GM13977 (cell line): ENCODE measurements at regions not wholly inside any gene's neighbourhood (a gene's known extent, or its start where the extent isn't known, plus 50 kb on each side); places are given as distances from the start of the nearest gene placed in this dataset.

ENCODE experiments used
- DNase-seq: peaks from one replicate; pipeline ENCODE4 v3.0.0; 2012; ENCODE audit warnings: low spot score
- CTCF ChIP-seq: IDR thresholded peaks from 2 replicates; pipeline ENCODE4 v1.5.1; 2012; ENCODE audit warnings: mild to moderate bottlenecking, control low read depth; ENCODE audit not compliant: insufficient read depth; ENCODE audit errors: extremely low read depth, missing control alignments
- in situ Hi-C: fragments of 300-500 bp; cut with MboI; formaldehyde crosslinking; loops from one replicate; pipeline ENCODE4 v1.12.0; 2022; ENCODE audit warnings: low sequenced_read_pairs, low pct_unique_long_range_greater_than_20kb, mixed read lengths, inconsistent platforms; ENCODE audit not compliant: unreplicated experiment

- in situ Hi-C loops, result no loop called here
- no peak for DNase-seq
Observed at GRCh38 chr20:60085551-60086132, 127.4 kb downstream of the CDH26 start.

DNA sequence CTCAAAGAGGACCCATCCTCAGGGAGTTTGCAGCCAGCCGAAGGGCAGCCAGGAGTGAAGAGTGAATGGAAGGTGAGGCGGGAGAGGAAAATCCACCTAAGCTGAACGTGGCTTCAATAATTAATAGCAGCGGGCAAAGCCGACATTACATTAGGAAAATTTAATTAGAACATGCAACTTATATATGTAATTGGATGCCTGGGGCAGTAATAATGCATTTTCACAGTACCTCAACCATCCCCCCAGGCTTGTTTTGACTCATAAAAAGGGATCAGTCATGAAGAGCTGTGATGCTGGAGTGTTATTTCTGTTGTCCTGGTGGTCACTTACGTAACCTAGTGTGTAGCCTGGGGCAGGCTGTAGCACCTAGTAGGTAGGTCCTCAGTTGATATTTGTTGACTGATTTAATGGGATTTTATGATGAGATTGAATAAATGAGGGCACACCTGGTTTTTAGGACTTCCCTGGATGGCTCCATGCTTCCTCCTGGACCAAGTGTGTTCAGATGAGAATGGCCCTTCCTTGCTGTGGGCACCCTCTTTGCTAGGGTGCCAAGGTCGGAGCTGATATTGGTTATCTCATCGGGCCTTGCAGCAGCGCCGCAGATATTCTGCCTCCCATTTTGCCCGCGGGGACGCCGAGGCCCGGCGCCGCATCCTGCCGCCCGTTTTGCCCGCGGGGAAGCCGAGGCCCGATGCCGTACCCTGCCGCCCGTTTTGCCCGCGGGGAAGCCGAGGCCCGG is 128.8 kb downstream of the CDH26 start:
- DNase-seq, result no peak
- TF ChIP-seq CTCF, result no peak
- in situ Hi-C loops, result no loop called here

More at GRCh38 chr20:60085551-60086132, 127.4 kb downstream of the CDH26 start:
- TF ChIP-seq CTCF, result no peak

DNA sequence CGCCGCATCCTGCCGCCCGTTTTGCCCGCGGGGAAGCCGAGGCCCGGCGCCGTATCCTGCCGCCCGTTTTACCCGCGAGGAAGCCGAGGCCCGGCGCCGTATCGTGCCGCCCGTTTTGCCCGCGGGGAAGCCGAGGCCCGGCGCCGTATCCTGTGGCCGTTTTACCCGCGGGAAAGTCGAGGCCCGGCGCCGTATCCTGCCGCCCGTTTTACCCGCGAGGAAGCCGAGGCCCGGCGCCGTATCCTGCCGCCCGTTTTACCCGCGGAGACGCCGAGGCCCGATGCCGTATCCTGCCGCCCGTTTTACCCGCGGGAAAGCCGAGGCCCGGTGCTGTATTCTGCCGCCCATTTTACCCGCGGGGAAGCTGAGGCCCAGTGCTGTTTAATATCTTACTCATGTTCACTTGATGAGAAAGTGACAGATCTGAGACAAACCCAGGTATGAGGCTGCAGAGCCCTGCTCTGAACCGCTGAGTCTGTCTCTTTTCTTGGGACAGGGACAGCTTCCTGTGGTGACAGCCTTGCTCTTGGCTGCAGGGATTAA is 129.4 kb downstream of the CDH26 start:
- TF ChIP-seq CTCF, result no peak
- no peak for DNase-seq
- in situ Hi-C loops, result no loop called here

DNA sequence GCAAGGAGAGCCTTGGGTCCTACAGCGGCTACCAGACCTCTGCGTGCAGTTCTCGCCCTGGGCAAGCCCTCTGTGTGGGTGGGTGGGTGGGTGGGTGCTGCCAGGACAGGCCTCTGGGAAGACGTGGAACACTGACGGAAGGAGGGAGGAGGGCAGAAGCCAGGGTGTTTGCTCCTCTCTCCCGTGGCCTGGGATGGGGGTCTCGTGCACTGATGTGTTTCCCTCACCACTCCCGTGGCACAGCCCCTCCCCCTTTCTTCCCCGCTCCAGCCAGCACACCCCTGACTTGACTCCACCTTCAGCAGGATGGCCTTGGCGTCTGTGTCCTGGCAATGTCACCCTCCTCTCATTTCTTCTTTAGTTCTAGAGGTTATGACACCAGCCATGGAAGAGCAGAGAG is 130.0 kb downstream of the CDH26 start:
- in situ Hi-C loops, result no loop called here
- no peak for DNase-seq
- no peak for TF ChIP-seq CTCF

DNA sequence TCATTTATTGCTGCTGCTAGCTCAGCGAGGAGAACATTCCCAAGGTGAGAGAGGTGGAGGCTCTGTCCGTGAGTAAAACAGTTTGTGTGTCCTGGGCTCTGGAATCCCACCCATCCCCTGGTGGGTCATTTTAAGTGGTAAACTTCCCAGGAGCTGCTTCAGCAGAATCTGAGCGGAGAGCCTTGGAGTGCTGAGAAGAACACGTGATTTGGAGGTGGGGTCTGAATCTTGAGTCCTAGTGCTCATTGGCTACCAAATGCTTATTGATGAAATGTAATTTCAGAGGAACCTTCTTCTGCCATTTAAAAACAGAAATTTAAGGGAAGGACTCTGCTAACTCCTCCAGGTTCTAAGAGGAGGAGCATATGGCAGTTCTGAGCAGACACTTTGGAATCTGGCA is 132.4 kb downstream of the CDH26 start:
- TF ChIP-seq CTCF, result no peak
- in situ Hi-C loops, result no loop called here
- no peak for DNase-seq

DNA sequence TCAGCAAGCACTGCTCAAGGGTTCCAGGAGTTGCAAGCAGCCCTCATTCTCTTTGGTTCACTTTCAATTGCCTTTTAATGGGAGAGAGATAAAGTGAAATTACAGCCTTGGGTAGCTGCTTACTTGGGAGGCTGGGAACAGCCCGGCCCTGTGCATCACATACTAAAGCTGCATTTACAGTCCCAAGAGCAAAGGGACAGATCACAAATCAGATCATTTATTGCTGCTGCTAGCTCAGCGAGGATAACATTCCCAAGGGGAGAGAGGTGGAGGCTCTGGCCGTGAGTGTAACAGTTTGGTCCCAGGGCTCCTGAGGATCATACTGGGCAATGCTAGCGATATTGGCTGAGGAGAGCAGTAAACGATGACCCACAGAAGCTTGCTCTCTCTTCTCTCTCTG is 133.1 kb downstream of the CDH26 start:
- in situ Hi-C loops, result no loop called here
- TF ChIP-seq CTCF, result no peak
- no peak for DNase-seq
